Panc1 (cell line): ENCODE measurements at regions not wholly inside any gene's neighbourhood (a gene's known extent, or its start where the extent isn't known, plus 50 kb on each side); places are given as distances from the start of the nearest gene placed in this dataset.

ENCODE experiments used
- CTCF ChIP-seq: fragments of 450-650 bp; IDR thresholded peaks from 2 replicates; pipeline ENCODE4 v1.5.1; 2017; ENCODE audit warnings: mild to moderate bottlenecking
- POLR2AphosphoS5 ChIP-seq: IDR thresholded peaks from 2 replicates; pipeline ENCODE4 v1.6.1; 2012; ENCODE audit warnings: mild to moderate bottlenecking, low read depth, low read length, moderate library complexity
- SIN3A ChIP-seq: IDR thresholded peaks from 2 replicates; pipeline ENCODE4 v1.6.1; 2012; ENCODE audit warnings: low read depth, mild to moderate bottlenecking, low read length, moderate library complexity, borderline replicate concordance; ENCODE audit not compliant: insufficient read depth
- TF ChIP-seq, protein P1 (sequence below), 2 experiments: IDR thresholded peaks; 2 replicates each; pipeline ENCODE4 v1.6.1; 2011 to 2012; ENCODE audit warnings: low read depth in 2 of 2, control low read depth in 1 of 2, low read length in 1 of 2, mild to moderate bottlenecking in 1 of 2, moderate library complexity in 1 of 2; ENCODE audit not compliant: insufficient read depth in 1 of 2

DNA sequence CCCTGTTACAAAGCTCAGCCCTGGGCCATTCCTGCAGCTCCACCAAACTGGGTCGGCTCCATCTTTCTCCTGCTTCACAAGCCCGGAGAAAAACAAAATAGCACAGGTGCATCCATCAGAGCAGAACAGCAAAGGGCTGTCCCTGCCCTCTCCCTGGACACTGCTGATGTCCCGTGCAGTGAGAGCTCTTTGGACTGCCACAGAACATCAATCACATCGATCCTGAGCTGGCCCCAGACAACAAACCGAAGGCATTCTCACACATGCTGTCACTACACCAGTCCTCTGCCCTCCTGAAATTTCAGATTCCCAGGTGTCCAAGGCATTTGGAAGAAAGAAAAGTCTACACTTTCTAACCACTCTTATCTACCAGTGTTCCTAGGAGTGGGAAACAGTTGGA, 427.1 kb upstream of the ZMIZ1 start:
- TF ChIP-seq CTCF, result no peak
- TF ChIP-seq POLR2AphosphoS5, result no peak
- TF ChIP-seq, protein P1, sequence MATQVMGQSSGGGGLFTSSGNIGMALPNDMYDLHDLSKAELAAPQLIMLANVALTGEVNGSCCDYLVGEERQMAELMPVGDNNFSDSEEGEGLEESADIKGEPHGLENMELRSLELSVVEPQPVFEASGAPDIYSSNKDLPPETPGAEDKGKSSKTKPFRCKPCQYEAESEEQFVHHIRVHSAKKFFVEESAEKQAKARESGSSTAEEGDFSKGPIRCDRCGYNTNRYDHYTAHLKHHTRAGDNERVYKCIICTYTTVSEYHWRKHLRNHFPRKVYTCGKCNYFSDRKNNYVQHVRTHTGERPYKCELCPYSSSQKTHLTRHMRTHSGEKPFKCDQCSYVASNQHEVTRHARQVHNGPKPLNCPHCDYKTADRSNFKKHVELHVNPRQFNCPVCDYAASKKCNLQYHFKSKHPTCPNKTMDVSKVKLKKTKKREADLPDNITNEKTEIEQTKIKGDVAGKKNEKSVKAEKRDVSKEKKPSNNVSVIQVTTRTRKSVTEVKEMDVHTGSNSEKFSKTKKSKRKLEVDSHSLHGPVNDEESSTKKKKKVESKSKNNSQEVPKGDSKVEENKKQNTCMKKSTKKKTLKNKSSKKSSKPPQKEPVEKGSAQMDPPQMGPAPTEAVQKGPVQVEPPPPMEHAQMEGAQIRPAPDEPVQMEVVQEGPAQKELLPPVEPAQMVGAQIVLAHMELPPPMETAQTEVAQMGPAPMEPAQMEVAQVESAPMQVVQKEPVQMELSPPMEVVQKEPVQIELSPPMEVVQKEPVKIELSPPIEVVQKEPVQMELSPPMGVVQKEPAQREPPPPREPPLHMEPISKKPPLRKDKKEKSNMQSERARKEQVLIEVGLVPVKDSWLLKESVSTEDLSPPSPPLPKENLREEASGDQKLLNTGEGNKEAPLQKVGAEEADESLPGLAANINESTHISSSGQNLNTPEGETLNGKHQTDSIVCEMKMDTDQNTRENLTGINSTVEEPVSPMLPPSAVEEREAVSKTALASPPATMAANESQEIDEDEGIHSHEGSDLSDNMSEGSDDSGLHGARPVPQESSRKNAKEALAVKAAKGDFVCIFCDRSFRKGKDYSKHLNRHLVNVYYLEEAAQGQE (IDR thresholded peaks at IDR 0.05; ENCODE audit: insufficient read depth in 1 of 2, low read depth in 2 of 2, low read length in 1 of 2), result no peak
- TF ChIP-seq SIN3A, result no peak
